Breast epithelium (tissue), 4 donors: ENCODE measurements at regions not wholly inside any gene's neighbourhood (a gene's known extent, or its start where the extent isn't known, plus 50 kb on each side); places are given as distances from the start of the nearest gene placed in this dataset.

Experiments used
- DNase-seq, 2 donors: peaks; one replicate each; pipeline ENCODE4 v3.0.0-alpha.2; 2019; ENCODE audit warnings: low spot score in 2 of 2
- H3K27ac ChIP-seq, 2 donors: fragments of 200-600 bp; sonication (generic) in 1 of 2; one replicate each; pipeline ENCODE4 v1.5.1; 2016 to 2019; ENCODE audit warnings: mild to moderate bottlenecking in 1 of 2
- H3K27me3 ChIP-seq, 2 donors: fragments of 200-600 bp; sonication (generic) in 1 of 2; one replicate each; pipeline versions ENCODE4 v1.5.1 to v1.6.0; 2017 to 2019; ENCODE audit warnings: control low read depth in 1 of 2, mild to moderate bottlenecking in 1 of 2
- H3K36me3 ChIP-seq: fragments of 200-600 bp; one replicate; pipeline ENCODE4 v1.5.1; 2019
- H3K4me1 ChIP-seq, 2 donors: fragments of 200-600 bp; sonication (generic); one replicate each; pipeline ENCODE4 v1.5.1; 2016 to 2019; ENCODE audit warnings: control low read depth in 1 of 2
- H3K4me3 ChIP-seq, 3 donors: fragments of 200-600 bp; sonication (generic); 1 replicate in 2 of 3; 2 replicates in 1 of 3; pipeline ENCODE4 v1.5.1; 2016 to 2019; ENCODE audit warnings: mild to moderate bottlenecking in 3 of 3, moderate library complexity in 2 of 3
- H3K9me3 ChIP-seq, 2 donors: fragments of 200-600 bp; sonication (generic) in 1 of 2; one replicate each; pipeline ENCODE4 v1.5.1; 2016 to 2019; ENCODE audit warnings: control low read depth in 1 of 2
- POLR2A ChIP-seq: fragments of 450-650 bp; IDR thresholded peaks from one replicate; pipeline ENCODE4 v1.6.1; 2016; ENCODE audit warnings: antibody characterized with exemption, mild to moderate bottlenecking, moderate library complexity
- POLR2AphosphoS5 ChIP-seq, 3 donors: sonication (generic); formaldehyde crosslinking; IDR thresholded peaks; one replicate each; pipeline ENCODE4 v1.6.1; 2017; ENCODE audit warnings: antibody characterized with exemption in 3 of 3
- intact Hi-C: fragments of 100-400 bp; cut with DNase I; formaldehyde crosslinking; loops from one replicate; pipeline ENCODE4 v1.15.1; 2023; ENCODE audit warnings: low total_unique reads
- TF ChIP-seq, protein P1 (sequence below), 3 donors: fragments of 450-650 bp; IDR thresholded peaks; one replicate each; pipeline ENCODE4 v1.5.1; 2016 to 2017; ENCODE audit warnings: antibody characterized with exemption in 3 of 3, mild to moderate bottlenecking in 3 of 3, moderate library complexity in 3 of 3

GRCh38 chr11:127203490-127203889 lies 202.9 kb upstream of the KIRREL3 start:
- H3K36me3 ChIP-seq = no peaks in the 10 kb centered on the region
- H3K27ac ChIP-seq = no peak overlapping the region
- no peak for DNase-seq
- intact Hi-C loops = no loop called here
- TF ChIP-seq, protein P1, sequence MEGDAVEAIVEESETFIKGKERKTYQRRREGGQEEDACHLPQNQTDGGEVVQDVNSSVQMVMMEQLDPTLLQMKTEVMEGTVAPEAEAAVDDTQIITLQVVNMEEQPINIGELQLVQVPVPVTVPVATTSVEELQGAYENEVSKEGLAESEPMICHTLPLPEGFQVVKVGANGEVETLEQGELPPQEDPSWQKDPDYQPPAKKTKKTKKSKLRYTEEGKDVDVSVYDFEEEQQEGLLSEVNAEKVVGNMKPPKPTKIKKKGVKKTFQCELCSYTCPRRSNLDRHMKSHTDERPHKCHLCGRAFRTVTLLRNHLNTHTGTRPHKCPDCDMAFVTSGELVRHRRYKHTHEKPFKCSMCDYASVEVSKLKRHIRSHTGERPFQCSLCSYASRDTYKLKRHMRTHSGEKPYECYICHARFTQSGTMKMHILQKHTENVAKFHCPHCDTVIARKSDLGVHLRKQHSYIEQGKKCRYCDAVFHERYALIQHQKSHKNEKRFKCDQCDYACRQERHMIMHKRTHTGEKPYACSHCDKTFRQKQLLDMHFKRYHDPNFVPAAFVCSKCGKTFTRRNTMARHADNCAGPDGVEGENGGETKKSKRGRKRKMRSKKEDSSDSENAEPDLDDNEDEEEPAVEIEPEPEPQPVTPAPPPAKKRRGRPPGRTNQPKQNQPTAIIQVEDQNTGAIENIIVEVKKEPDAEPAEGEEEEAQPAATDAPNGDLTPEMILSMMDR (IDR thresholded peaks at IDR 0.05) = no peak
- TF ChIP-seq POLR2AphosphoS5 (IDR thresholded peaks at IDR 0.05) (no peak), POLR2A (no peak)
- H3K27me3 ChIP-seq = no peaks in the 10 kb centered on the region
- no peaks in the 10 kb centered on the region for H3K4me1 ChIP-seq
- H3K9me3 ChIP-seq = peaks cover 14 to 15% of the 10 kb centered on the region in 2 donors
- no peak overlapping the region for H3K4me3 ChIP-seq

DNA sequence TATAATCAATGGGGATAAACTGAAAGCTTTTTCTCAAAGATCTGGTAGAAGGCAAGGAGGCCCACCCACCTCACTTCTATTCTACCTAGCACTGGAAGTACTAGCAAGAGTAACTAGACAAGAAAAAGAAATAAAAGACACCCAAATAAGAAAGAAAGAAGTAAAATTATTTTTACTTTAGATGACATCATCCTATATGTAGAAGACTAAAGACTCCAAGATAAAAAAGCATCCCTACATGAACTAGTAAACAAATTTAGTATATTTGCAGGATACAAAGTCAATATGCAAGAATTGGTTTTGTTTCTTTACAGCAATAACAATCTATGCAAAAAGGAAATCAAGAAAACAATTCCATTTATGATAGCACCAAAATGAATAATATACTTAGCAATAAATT lies 201.5 kb upstream of the KIRREL3 start:
- H3K4me3 ChIP-seq = no peak overlapping the region
- H3K9me3 ChIP-seq = peaks cover 0 to 6% of the 10 kb centered on the region in 2 donors
- H3K27ac ChIP-seq = no peak overlapping the region
- no peaks in the 10 kb centered on the region for H3K27me3 ChIP-seq
- no peak for DNase-seq
- intact Hi-C loops = no loop called here
- TF ChIP-seq, protein P1 (IDR thresholded peaks at IDR 0.05) = no peak
- TF ChIP-seq POLR2AphosphoS5 (IDR thresholded peaks at IDR 0.05) = no peak
- no peak for TF ChIP-seq POLR2A
- no peaks in the 10 kb centered on the region for H3K36me3 ChIP-seq
- no peaks in the 10 kb centered on the region for H3K4me1 ChIP-seq

- no peak overlapping the region for H3K27ac ChIP-seq
- H3K4me3 ChIP-seq = no peak overlapping the region
- DNase-seq = no peak
- H3K36me3 ChIP-seq = no peaks in the 10 kb centered on the region
- no peak for TF ChIP-seq POLR2AphosphoS5 (IDR thresholded peaks at IDR 0.05)
- H3K9me3 ChIP-seq = no peaks in the 10 kb centered on the region
- H3K27me3 ChIP-seq = no peaks in the 10 kb centered on the region
- no peaks in the 10 kb centered on the region for H3K4me1 ChIP-seq
- intact Hi-C loops = no loop called here
These were observed 198.8 kb upstream of the KIRREL3 start for GRCh38 chr11:127199306-127199801.

DNA sequence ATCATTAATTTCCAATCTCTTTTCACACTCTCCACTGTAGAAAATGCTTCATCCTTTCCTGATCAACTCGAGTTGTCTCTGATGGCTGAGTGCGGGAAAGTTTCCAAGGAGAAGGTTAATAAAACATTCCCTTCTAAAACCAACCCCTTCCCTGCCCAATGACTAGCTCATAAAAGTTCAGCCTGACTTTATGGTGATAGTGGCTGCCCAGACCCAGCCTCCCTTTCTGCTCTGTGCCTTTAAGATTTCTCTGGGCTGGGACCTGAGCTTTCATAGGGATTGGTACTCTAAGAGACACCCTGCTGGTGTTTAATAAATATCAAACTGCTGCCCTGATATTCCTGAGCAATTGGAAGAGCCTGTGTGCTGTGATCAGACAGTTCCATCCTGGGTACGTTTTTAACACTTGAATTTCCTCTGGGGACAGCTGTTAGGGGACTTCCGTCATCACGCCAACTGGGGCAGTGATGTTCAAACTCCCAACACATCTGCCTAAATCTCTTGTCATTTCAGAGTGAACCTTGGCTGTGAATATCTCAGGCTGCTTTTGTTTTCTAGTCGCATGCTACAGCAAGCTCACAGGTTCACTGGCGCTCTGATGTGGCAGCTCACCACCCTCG lies 195.0 kb upstream of the KIRREL3 start:
- no peaks in the 10 kb centered on the region for H3K4me1 ChIP-seq
- no peaks in the 10 kb centered on the region for H3K9me3 ChIP-seq
- no peak for DNase-seq
- no peak overlapping the region for H3K27ac ChIP-seq
- intact Hi-C loops = no loop called here
- H3K36me3 ChIP-seq = no peaks in the 10 kb centered on the region
- H3K27me3 ChIP-seq = no peaks in the 10 kb centered on the region
- H3K4me3 ChIP-seq = no peak overlapping the region
- TF ChIP-seq, protein P1 (IDR thresholded peaks at IDR 0.05) = no peak
- TF ChIP-seq POLR2AphosphoS5 (IDR thresholded peaks at IDR 0.05) (no peak), POLR2A (no peak)

DNA sequence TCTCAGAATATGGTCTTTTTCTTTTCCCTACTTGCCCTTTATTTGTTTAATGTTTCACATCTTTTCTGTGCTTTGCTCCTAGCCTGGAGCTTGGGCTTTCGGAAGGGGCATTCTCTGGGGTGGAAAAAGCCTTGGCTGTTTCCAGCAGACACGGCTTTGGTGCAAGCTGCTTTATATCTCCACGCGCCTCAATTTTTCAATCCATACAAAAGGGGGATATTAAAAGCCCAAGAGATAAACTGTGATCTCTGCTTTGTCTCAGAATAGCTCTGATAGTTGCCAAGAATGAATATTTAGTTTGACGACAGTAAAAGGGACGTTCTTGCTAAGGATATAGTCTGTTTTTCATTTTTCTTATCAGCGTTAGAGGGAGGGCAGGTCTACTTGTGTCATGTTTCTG lies 194.0 kb upstream of the KIRREL3 start:
- Histone ChIP-seq H3K9me3 (no peaks in the 10 kb centered on the region), H3K36me3 (no peaks in the 10 kb centered on the region), H3K4me1 (no peaks in the 10 kb centered on the region), H3K27ac (no peak overlapping the region), H3K4me3 (no peak overlapping the region), H3K27me3 (no peaks in the 10 kb centered on the region)
- intact Hi-C loops = no loop called here
- DNase-seq = no peak
- TF ChIP-seq POLR2A (no peak), POLR2AphosphoS5 (IDR thresholded peaks at IDR 0.05) (no peak)
- TF ChIP-seq, protein P1 (IDR thresholded peaks at IDR 0.05) = no peak

DNA sequence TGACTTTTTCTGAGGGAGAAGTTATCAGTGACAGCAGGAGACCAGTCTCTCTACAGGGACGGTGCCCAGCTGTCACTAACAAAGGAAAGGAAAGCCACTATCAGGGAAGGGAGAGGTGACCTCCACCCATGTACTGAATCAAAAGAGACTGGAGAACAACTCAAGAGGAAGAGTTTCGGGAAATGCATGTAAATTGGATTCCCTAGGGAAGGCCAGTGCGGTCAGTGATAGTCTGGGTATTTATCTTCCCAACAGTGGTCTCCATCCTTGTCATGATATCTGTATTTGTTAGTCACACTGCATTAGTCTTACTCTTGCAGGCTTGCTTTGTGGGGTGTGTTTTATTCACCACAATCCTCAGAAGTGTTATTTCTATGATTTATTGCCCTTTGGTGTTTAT lies 193.4 kb upstream of the KIRREL3 start:
- Histone ChIP-seq H3K27ac (no peak overlapping the region), H3K4me1 (no peaks in the 10 kb centered on the region), H3K9me3 (no peaks in the 10 kb centered on the region), H3K4me3 (no peak overlapping the region), H3K36me3 (no peaks in the 10 kb centered on the region), H3K27me3 (no peaks in the 10 kb centered on the region)
- TF ChIP-seq POLR2AphosphoS5 (IDR thresholded peaks at IDR 0.05) (no peak), POLR2A (no peak)
- TF ChIP-seq, protein P1 (IDR thresholded peaks at IDR 0.05) = no peak
- intact Hi-C loops = no loop called here
- DNase-seq = no peak
